Left ventricle myocardium inferior (tissue), 1 donor: ENCODE measurements at regions not wholly inside any gene's neighbourhood (a gene's known extent, or its start where the extent isn't known, plus 50 kb on each side); places are given as distances from the start of the nearest gene placed in this dataset.
A peak's percentile ranks its signal among the peaks of the same experiment; 100 is the strongest.

ENCODE experiments used
- DNase-seq: peaks from one replicate; pipeline ENCODE4 v3.0.0-alpha.2; 2020
- H3K27ac ChIP-seq: fragments of 200-600 bp; replicated peaks from 2 replicates; pipeline ENCODE4 v1.8.0; 2021
- H3K27me3 ChIP-seq: fragments of 200-600 bp; 2 replicates; pipeline ENCODE4 v1.8.0; 2021; ENCODE audit warnings: low read depth
- H3K36me3 ChIP-seq: fragments of 200-600 bp; 2 replicates; pipeline ENCODE4 v1.8.0; 2021
- H3K4me1 ChIP-seq: fragments of 200-600 bp; 2 replicates; pipeline ENCODE4 v1.8.0; 2021
- H3K4me3 ChIP-seq: fragments of 200-600 bp; 2 replicates; pipeline ENCODE4 v1.8.0; 2021; ENCODE audit warnings: mild to moderate bottlenecking, moderate library complexity
- H3K9me3 ChIP-seq: fragments of 200-600 bp; replicated peaks from 2 replicates; pipeline ENCODE4 v1.8.0; 2021
- intact Hi-C: fragments of 100-400 bp; cut with micrococcal nuclease; formaldehyde crosslinking; loops from one replicate; pipeline ENCODE4 v1.11.0; 2022
- TF ChIP-seq, protein P1 (sequence below): fragments of 200-600 bp; IDR thresholded peaks from 2 replicates; pipeline ENCODE4 v1.8.0; 2021; ENCODE audit warnings: antibody characterized with exemption, mild to moderate bottlenecking, borderline replicate concordance
- donor health status: DM: no; HTN: yes; CAD: no; lungs with severe emphysema.

DNA sequence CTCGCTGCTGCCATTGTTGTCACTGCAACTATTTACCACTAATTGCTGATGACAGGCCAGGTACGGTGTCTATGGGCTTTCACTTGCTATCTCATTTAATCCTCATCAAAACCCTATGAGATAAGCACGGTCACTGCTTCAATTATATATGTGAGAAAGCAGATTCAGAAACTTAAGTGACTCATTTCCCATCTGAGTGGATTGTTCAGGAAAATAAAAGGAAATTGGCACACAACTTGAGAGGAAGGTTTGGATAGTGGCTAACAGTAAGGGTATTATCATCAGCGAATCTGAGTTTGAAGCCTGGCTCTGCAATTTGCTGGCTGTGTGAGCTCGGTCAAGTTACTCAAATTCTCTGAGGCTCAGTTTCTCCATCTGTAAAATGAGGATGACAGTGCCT is 196.0 kb downstream of the KCNS3 start:
- Histone ChIP-seq H3K36me3 (no peaks in the 10 kb centered on the region), H3K27ac (no peak overlapping the region), H3K27me3 (peaks cover 8% of the 10 kb centered on the region), H3K4me3 (no peak overlapping the region), H3K4me1 (no peaks in the 10 kb centered on the region), H3K9me3 (no peaks in the 10 kb centered on the region)
- TF ChIP-seq, protein P1, sequence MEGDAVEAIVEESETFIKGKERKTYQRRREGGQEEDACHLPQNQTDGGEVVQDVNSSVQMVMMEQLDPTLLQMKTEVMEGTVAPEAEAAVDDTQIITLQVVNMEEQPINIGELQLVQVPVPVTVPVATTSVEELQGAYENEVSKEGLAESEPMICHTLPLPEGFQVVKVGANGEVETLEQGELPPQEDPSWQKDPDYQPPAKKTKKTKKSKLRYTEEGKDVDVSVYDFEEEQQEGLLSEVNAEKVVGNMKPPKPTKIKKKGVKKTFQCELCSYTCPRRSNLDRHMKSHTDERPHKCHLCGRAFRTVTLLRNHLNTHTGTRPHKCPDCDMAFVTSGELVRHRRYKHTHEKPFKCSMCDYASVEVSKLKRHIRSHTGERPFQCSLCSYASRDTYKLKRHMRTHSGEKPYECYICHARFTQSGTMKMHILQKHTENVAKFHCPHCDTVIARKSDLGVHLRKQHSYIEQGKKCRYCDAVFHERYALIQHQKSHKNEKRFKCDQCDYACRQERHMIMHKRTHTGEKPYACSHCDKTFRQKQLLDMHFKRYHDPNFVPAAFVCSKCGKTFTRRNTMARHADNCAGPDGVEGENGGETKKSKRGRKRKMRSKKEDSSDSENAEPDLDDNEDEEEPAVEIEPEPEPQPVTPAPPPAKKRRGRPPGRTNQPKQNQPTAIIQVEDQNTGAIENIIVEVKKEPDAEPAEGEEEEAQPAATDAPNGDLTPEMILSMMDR: no peak
- intact Hi-C loops: no loop called here
- no peak for DNase-seq

DNA sequence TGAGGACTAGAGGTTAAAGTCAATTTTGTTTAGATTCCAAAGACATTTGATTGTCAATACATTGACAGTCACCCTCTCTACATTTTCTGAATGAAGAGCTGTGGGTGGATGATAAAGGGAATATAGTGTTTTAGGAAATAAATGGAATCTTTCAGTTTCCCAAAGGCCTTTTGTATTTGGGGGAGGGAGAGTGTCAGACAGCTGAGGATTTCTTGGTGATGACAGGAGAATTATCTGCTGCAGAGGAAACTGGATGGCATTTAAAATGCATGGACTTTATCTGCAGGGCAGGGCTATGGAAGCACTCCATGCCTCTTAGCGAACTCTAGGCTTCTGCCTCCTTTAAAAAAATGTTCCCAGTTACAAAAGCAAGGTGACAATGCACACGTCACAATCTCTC is 195.1 kb downstream of the KCNS3 start:
- peaks cover 8% of the 10 kb centered on the region for H3K27me3 ChIP-seq
- no peaks in the 10 kb centered on the region for H3K9me3 ChIP-seq
- no peaks in the 10 kb centered on the region for H3K36me3 ChIP-seq
- intact Hi-C loops: no loop called here
- H3K27ac ChIP-seq: no peak overlapping the region
- no peak for DNase-seq
- TF ChIP-seq, protein P1: no peak
- H3K4me3 ChIP-seq: no peak overlapping the region
- H3K4me1 ChIP-seq: no peaks in the 10 kb centered on the region

DNA sequence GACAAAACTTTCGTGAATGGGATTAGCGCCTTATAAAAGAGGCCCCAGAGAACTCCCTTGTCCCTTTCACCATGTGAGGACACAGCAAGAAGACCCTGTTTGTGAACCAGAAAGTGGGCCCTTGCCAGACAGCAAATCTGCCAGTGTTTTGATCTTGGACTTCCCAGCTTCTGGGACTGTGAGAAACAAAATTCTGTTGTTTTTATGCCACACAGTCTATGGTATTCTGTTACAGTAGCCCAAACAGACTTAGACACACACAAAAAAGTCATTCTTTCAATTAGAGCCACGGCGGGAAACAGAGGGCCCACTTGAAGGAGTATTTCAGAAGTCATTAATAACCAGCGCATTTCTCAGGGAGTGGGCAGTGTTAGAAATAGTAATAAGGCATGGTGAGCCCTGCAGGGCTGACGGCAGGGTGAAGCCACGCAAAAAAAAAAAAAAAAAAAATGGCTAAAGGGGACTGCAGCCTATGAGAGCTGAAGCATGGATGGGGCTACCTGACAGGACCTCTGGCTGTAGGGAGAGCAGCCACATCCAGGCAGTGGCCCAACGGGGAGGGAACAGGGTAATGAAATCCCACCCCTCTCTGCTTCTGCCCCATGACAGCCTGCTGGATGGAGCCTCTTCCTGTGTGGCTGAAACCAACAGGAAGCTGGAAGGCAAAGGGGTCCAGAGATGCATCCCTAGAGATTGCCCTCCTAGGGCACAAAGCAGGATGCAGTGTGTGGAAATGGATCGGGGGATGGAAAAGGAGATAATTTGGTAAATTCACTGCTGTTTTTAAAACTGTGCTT is 189.3 kb downstream of the KCNS3 start:
- Histone ChIP-seq H3K27me3 (peaks cover 8% of the 10 kb centered on the region), H3K4me3 (peak overlapping the region; percentile 29), H3K9me3 (no peaks in the 10 kb centered on the region), H3K36me3 (no peaks in the 10 kb centered on the region), H3K27ac (peak overlapping the region; percentile 77), H3K4me1 (peaks cover 28% of the 10 kb centered on the region)
- intact Hi-C loops: no loop called here
- DNase-seq: peak; percentile 45
- TF ChIP-seq, protein P1: no peak

DNA sequence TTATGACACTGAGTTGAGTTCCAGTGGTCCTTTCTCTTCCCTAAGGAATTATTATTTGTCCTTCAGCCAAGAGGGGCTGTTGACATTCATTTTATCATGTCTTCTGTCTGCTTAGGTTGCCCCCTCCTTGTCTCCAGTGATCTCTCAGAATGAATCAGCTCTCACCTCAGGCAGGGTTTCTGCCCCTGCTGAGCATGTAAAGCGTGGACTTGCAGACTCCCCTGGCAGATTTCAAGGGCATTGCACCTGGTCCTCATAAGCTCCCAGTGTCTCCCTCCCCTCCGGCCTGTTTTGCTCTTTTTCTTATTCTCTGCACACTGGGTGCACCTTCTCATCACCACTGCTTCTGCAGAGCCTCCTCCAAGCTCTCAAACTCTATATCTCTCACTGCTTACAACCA is 188.4 kb downstream of the KCNS3 start:
- TF ChIP-seq, protein P1: no peak
- H3K4me3 ChIP-seq: no peak overlapping the region
- intact Hi-C loops: no loop called here
- H3K36me3 ChIP-seq: no peaks in the 10 kb centered on the region
- peaks cover 8% of the 10 kb centered on the region for H3K27me3 ChIP-seq
- H3K27ac ChIP-seq: peak overlapping the region; percentile 77
- no peaks in the 10 kb centered on the region for H3K9me3 ChIP-seq
- no peak for DNase-seq
- peaks cover 35% of the 10 kb centered on the region for H3K4me1 ChIP-seq

DNA sequence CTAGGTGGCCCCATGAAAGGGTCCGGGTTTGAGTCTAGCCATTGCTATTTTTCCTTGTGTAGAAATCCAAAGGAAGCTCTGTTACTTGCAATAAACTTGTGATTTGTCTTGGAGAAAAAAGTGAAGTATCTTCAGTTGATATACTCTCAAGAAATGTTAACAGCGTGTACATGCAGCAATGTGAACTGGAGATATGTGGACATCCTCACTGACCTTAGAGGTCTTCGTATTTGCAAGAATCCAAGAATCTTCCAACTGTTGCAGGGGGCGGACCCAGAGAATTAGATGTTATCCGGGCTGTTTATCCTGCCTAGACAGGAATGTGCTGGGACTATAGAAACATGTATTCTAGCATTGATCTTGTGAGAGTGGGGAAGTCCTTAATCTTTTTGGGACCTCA is 187.6 kb downstream of the KCNS3 start:
- no peak for DNase-seq

More for the DNA sequence above, 187.6 kb downstream of the KCNS3 start:
- Histone ChIP-seq H3K4me3 (no peak overlapping the region), H3K9me3 (no peaks in the 10 kb centered on the region), H3K27ac (peak overlapping the region; percentile 77), H3K36me3 (no peaks in the 10 kb centered on the region), H3K4me1 (peaks cover 35% of the 10 kb centered on the region), H3K27me3 (peaks cover 3% of the 10 kb centered on the region)
- intact Hi-C loops: no loop called here
- TF ChIP-seq, protein P1: no peak
